Prostate gland (tissue), 2 donors: ENCODE measurements at regions not wholly inside any gene's neighbourhood (a gene's known extent, or its start where the extent isn't known, plus 50 kb on each side); places are given as distances from the start of the nearest gene placed in this dataset.

Source experiments
- DNase-seq: peaks from one replicate; pipeline ENCODE4 v3.0.0-alpha.2; 2019; ENCODE audit warnings: low spot score
- H3K27ac ChIP-seq, 2 donors: fragments of 200-600 bp; sonication (generic); 2 replicates each; pipeline ENCODE4 v1.5.1; 2017 to 2019
- H3K27me3 ChIP-seq: fragments of 200-600 bp; sonication (generic); replicated peaks from 2 replicates; pipeline ENCODE4 v1.5.1; 2019; ENCODE audit not compliant: insufficient read depth
- H3K36me3 ChIP-seq, 2 donors: fragments of 200-600 bp; sonication (generic); 1 replicate in 1 of 2; 2 replicates in 1 of 2; pipeline versions ENCODE4 v1.5.1 to v1.8.1; 2017 to 2019
- H3K4me1 ChIP-seq: fragments of 200-600 bp; sonication (generic); replicated peaks from 2 replicates; pipeline ENCODE4 v1.5.1; 2019
- H3K4me3 ChIP-seq, 2 donors: fragments of 200-600 bp; sonication (generic); 2 replicates each; pipeline ENCODE4 v1.5.1; 2017 to 2019
- H3K9me3 ChIP-seq: fragments of 200-600 bp; sonication (generic); 2 replicates; pipeline ENCODE4 v1.5.1; 2017
- CTCF ChIP-seq, 4 experiments: fragments of 200-600 bp in 2 of 4; fragments of 450-650 bp in 2 of 4; sonication (generic) in 2 of 4; IDR thresholded peaks; 1 replicate in 3 of 4; 2 replicates in 1 of 4; pipeline ENCODE4 v1.5.1; 2016 to 2019; ENCODE audit warnings: antibody characterized with exemption in 4 of 4, mild to moderate bottlenecking in 2 of 4, moderate library complexity in 2 of 4
- POLR2A ChIP-seq: fragments of 450-650 bp; IDR thresholded peaks from one replicate; pipeline ENCODE4 v1.6.1; 2016; ENCODE audit warnings: antibody characterized with exemption, mild to moderate bottlenecking
- POLR2AphosphoS5 ChIP-seq: sonication (generic); formaldehyde crosslinking; IDR thresholded peaks from one replicate; pipeline ENCODE4 v1.6.1; 2017; ENCODE audit warnings: antibody characterized with exemption
- WGBS: methylation state at CpG from one replicate; pipeline ENCODE4 v1.1.5; 2018; 5-methylcytosine and 5-hydroxymethylcytosine counted together
- intact Hi-C: fragments of 100-400 bp; cut with DNase I; formaldehyde crosslinking; loops from one replicate; pipeline ENCODE4 v1.14.2; 2022

GRCh38 chr10:6875269-6875865 lies 295.3 kb upstream of the PRKCQ start:
- intact Hi-C loops: no loop called here
- no peaks in the 10 kb centered on the region for H3K9me3 ChIP-seq
- H3K27me3 ChIP-seq: peaks cover 5% of the 10 kb centered on the region
- no peaks in the 10 kb centered on the region for H3K4me1 ChIP-seq
- no peak overlapping the region for H3K27ac ChIP-seq
- H3K36me3 ChIP-seq: no peaks in the 10 kb centered on the region
- H3K4me3 ChIP-seq: no peak overlapping the region
- WGBS: 70% methylated on average over 7 of the region's 7 CpGs
- DNase-seq: no peak
- TF ChIP-seq POLR2A: no peak
- no peak for TF ChIP-seq CTCF (IDR thresholded peaks at IDR 0.05)
- TF ChIP-seq POLR2AphosphoS5: no peak

GRCh38 chr10:6871128-6871527 lies 291.1 kb upstream of the PRKCQ start:
- intact Hi-C loops: no loop called here
- no peak for TF ChIP-seq POLR2AphosphoS5
- TF ChIP-seq POLR2A: no peak
- peaks cover 5% of the 10 kb centered on the region for H3K27me3 ChIP-seq
- no peaks in the 10 kb centered on the region for H3K9me3 ChIP-seq
- H3K27ac ChIP-seq: no peak overlapping the region
- WGBS: 70% methylated on average over 10 of the region's 10 CpGs
- DNase-seq: no peak
- no peaks in the 10 kb centered on the region for H3K36me3 ChIP-seq
- no peaks in the 10 kb centered on the region for H3K4me1 ChIP-seq
- H3K4me3 ChIP-seq: no peak overlapping the region

GRCh38 chr10:6868036-6868725 lies 288.1 kb upstream of the PRKCQ start:
- intact Hi-C loops: no loop called here
- DNase-seq: no peak
- WGBS: 69% methylated on average over 6 of the region's 6 CpGs

GRCh38 chr10:6866757-6867156 lies 286.7 kb upstream of the PRKCQ start:
- 81% methylated on average over 2 of the region's 2 CpGs for WGBS
- H3K27me3 ChIP-seq: no peaks in the 10 kb centered on the region
- no peak overlapping the region for H3K4me3 ChIP-seq
- no peak for DNase-seq
- TF ChIP-seq POLR2AphosphoS5 (no peak), CTCF (IDR thresholded peaks at IDR 0.05) (no peak), POLR2A (no peak)
- no peaks in the 10 kb centered on the region for H3K4me1 ChIP-seq
- H3K36me3 ChIP-seq: no peaks in the 10 kb centered on the region
- H3K27ac ChIP-seq: no peak overlapping the region
- intact Hi-C loops: no loop called here
- no peaks in the 10 kb centered on the region for H3K9me3 ChIP-seq

More at GRCh38 chr10:6868036-6868725, 288.1 kb upstream of the PRKCQ start:
- Histone ChIP-seq H3K27ac (no peak overlapping the region), H3K9me3 (no peaks in the 10 kb centered on the region), H3K36me3 (no peaks in the 10 kb centered on the region), H3K27me3 (no peaks in the 10 kb centered on the region), H3K4me1 (no peaks in the 10 kb centered on the region), H3K4me3 (no peak overlapping the region)
- TF ChIP-seq POLR2AphosphoS5: no peak
- TF ChIP-seq POLR2A: no peak
- no peak for TF ChIP-seq CTCF (IDR thresholded peaks at IDR 0.05)

- intact Hi-C loops: no loop called here
- Histone ChIP-seq H3K4me1 (no peaks in the 10 kb centered on the region), H3K9me3 (no peaks in the 10 kb centered on the region), H3K4me3 (no peak overlapping the region), H3K36me3 (no peaks in the 10 kb centered on the region), H3K27ac (no peak overlapping the region), H3K27me3 (no peaks in the 10 kb centered on the region)
- WGBS: 97% methylated on average over 6 of the region's 6 CpGs
- no peak for DNase-seq
- TF ChIP-seq CTCF (IDR thresholded peaks at IDR 0.05) (no peak), POLR2AphosphoS5 (no peak), POLR2A (no peak)
These were observed 284.1 kb upstream of the PRKCQ start for GRCh38 chr10:6864142-6864541.
